ENCODE measurements at regions not wholly inside any gene's neighbourhood (a gene's known extent, or its start where the extent isn't known, plus 50 kb on each side); places are given as distances from the start of the nearest gene placed in this dataset.

GRCh38 chr3:59424268-59425010, 374.6 kb upstream of the CFAP20DC start:
- TF ChIP-seq EP300 (IDR thresholded peaks at IDR 0.05) (no peak), POLR2A (IDR thresholded peaks at IDR 0.05; ENCODE audit: low read depth) (no peak)
